ENCODE measurements at regions not wholly inside any gene's neighbourhood (a gene's known extent, or its start where the extent isn't known, plus 50 kb on each side); places are given as distances from the start of the nearest gene placed in this dataset.

GRCh38 chr2:66344087-66344663 lies 90.8 kb upstream of the MEIS1 start:
- Histone ChIP-seq H3K9me3 (ENCODE audit: low read depth, low read length) (no peaks in the 10 kb centered on the region), H2AFZ (ENCODE audit: low read length) (no peak overlapping the region), H3K79me2 (ENCODE audit: insufficient read depth, low read length) (no peaks in the 10 kb centered on the region), H3K4me3 (ENCODE audit: insufficient read depth, low read length) (no peak overlapping the region), H3K4me2 (ENCODE audit: insufficient read depth, low read length) (no peak overlapping the region), H3K27me3 (ENCODE audit: insufficient read depth, low read length) (no peaks in the 10 kb centered on the region), H3K4me1 (ENCODE audit: insufficient read depth, low read length) (no peaks in the 10 kb centered on the region), H3K36me3 (ENCODE audit: insufficient read depth, low read length) (no peaks in the 10 kb centered on the region), H3K27ac (ENCODE audit: low read depth, low read length) (no peak overlapping the region), H4K20me1 (ENCODE audit: insufficient read depth, low read length) (no peaks in the 10 kb centered on the region)
- no peak for DNase-seq (ENCODE audit: insufficient read length, low spot score, missing footprints)
- no peak for TF ChIP-seq CTCF (IDR thresholded peaks at IDR 0.05; ENCODE audit: extremely low read depth, low read depth, low read length)

GRCh38 chr2:66343259-66343658 lies 91.7 kb upstream of the MEIS1 start:
- Histone ChIP-seq H3K9me3 (ENCODE audit: low read depth, low read length) (no peaks in the 10 kb centered on the region), H3K79me2 (ENCODE audit: insufficient read depth, low read length) (no peaks in the 10 kb centered on the region), H3K4me3 (ENCODE audit: insufficient read depth, low read length) (no peak overlapping the region), H4K20me1 (ENCODE audit: insufficient read depth, low read length) (no peaks in the 10 kb centered on the region), H3K4me1 (ENCODE audit: insufficient read depth, low read length) (no peaks in the 10 kb centered on the region), H2AFZ (ENCODE audit: low read length) (no peak overlapping the region), H3K36me3 (ENCODE audit: insufficient read depth, low read length) (no peaks in the 10 kb centered on the region), H3K27me3 (ENCODE audit: insufficient read depth, low read length) (no peaks in the 10 kb centered on the region), H3K4me2 (ENCODE audit: insufficient read depth, low read length) (no peak overlapping the region), H3K27ac (ENCODE audit: low read depth, low read length) (no peak overlapping the region)
- no peak for TF ChIP-seq CTCF (IDR thresholded peaks at IDR 0.05; ENCODE audit: extremely low read depth, low read depth, low read length)
- no peak for DNase-seq (ENCODE audit: insufficient read length, low spot score, missing footprints)

- Histone ChIP-seq H3K27me3 (ENCODE audit: insufficient read depth, low read length) (no peaks in the 10 kb centered on the region), H3K9me3 (ENCODE audit: low read depth, low read length) (no peaks in the 10 kb centered on the region), H4K20me1 (ENCODE audit: insufficient read depth, low read length) (no peaks in the 10 kb centered on the region), H3K27ac (ENCODE audit: low read depth, low read length) (no peak overlapping the region), H3K79me2 (ENCODE audit: insufficient read depth, low read length) (no peaks in the 10 kb centered on the region), H3K4me3 (ENCODE audit: insufficient read depth, low read length) (no peak overlapping the region), H3K36me3 (ENCODE audit: insufficient read depth, low read length) (no peaks in the 10 kb centered on the region), H2AFZ (ENCODE audit: low read length) (no peak overlapping the region), H3K4me1 (ENCODE audit: insufficient read depth, low read length) (no peaks in the 10 kb centered on the region), H3K4me2 (ENCODE audit: insufficient read depth, low read length) (no peak overlapping the region)
- no peak for TF ChIP-seq CTCF (IDR thresholded peaks at IDR 0.05; ENCODE audit: extremely low read depth, low read depth, low read length)
- no peak for DNase-seq (ENCODE audit: insufficient read length, low spot score, missing footprints)
Observed at GRCh38 chr2:66340521-66340920, 94.4 kb upstream of the MEIS1 start.

- Histone ChIP-seq H2AFZ (ENCODE audit: low read length) (no peak overlapping the region), H3K4me3 (ENCODE audit: insufficient read depth, low read length) (no peak overlapping the region), H3K4me2 (ENCODE audit: insufficient read depth, low read length) (no peak overlapping the region), H3K36me3 (ENCODE audit: insufficient read depth, low read length) (no peaks in the 10 kb centered on the region), H3K27me3 (ENCODE audit: insufficient read depth, low read length) (no peaks in the 10 kb centered on the region), H3K4me1 (ENCODE audit: insufficient read depth, low read length) (no peaks in the 10 kb centered on the region), H3K79me2 (ENCODE audit: insufficient read depth, low read length) (no peaks in the 10 kb centered on the region), H4K20me1 (ENCODE audit: insufficient read depth, low read length) (no peaks in the 10 kb centered on the region), H3K27ac (ENCODE audit: low read depth, low read length) (no peak overlapping the region), H3K9me3 (ENCODE audit: low read depth, low read length) (no peaks in the 10 kb centered on the region)
- no peak for DNase-seq (ENCODE audit: insufficient read length, low spot score, missing footprints)
- no peak for TF ChIP-seq CTCF (IDR thresholded peaks at IDR 0.05; ENCODE audit: extremely low read depth, low read depth, low read length)
Observed at GRCh38 chr2:66334237-66335029, 100.5 kb upstream of the MEIS1 start.
